ENCODE measurements at regions not wholly inside any gene's neighbourhood (a gene's known extent, or its start where the extent isn't known, plus 50 kb on each side); places are given as distances from the start of the nearest gene placed in this dataset.

DNA sequence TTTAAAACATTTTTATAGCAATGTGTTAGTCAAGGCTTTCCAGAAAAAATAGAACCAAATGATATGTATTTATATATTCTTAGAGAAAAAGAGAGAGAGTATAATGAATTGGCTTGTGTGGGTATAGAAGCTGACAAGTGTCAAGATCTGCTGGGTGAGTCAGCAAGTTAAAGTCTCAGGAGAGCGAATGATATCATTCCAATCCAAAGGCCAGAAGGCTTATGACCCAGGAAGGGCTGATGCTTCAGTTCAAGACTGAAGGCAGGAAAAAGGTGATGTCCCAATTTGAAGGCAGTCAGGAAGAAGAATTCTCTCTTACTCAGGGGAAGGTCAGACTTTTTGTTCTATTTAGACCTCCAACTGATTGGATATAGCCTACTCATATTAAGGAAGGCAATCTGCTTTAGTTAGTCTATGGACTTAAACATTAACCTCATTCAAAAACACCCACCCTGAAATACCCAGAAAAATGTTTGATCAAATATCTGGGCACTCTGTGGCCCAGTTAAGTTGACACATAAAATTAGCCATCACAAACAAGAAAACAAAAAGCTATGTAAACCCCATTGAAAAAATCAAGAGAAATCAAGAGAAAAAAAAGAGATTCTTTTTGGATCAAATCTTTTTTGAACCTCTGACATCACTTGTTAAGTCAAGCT is 189.6 kb downstream of the PIK3R1 start:
- Histone ChIP-seq H3K23ac (ENCODE audit: low read length) (no peak overlapping the region), H4K5ac (ENCODE audit: low read length) (no peak overlapping the region), H2BK120ac (ENCODE audit: low read depth, low read length) (no peak overlapping the region), H3K18ac (ENCODE audit: low read length) (no peak overlapping the region), H3K4me2 (ENCODE audit: low read length) (no peak overlapping the region), H4K8ac (ENCODE audit: low read depth, low read length) (no peak overlapping the region), H3K56ac (ENCODE audit: low read length) (no peak overlapping the region), H2BK5ac (ENCODE audit: low read length) (no peak overlapping the region), H3K79me1 (ENCODE audit: low read length) (no peaks in the 10 kb centered on the region), H3K27ac (ENCODE audit: low read depth, low read length) (no peak overlapping the region), H3K4ac (ENCODE audit: low read depth, low read length) (no peak overlapping the region), H2AK5ac (ENCODE audit: low read length) (no peak overlapping the region), H3K4me3 (ENCODE audit: low read length) (no peak overlapping the region), H3K9ac (ENCODE audit: low read length) (no peak overlapping the region), H3K36me3 (ENCODE audit: control insufficient read depth, insufficient read depth, low read length) (no peaks in the 10 kb centered on the region), H2BK15ac (replicated peaks; ENCODE audit: low read depth) (no peak overlapping the region), H3K27me3 (ENCODE audit: insufficient read depth, low read length, poor library complexity) (no peaks in the 10 kb centered on the region), H3K79me2 (ENCODE audit: control insufficient read depth, insufficient read depth, low read length) (no peaks in the 10 kb centered on the region), H3K4me1 (ENCODE audit: control insufficient read depth, low read depth, low read length) (no peaks in the 10 kb centered on the region)
- no CpG with 5 or more reads among the region's 1 CpG for WGBS (ENCODE audit: extremely low coverage, insufficient coverage, low lambda C conversion rate)
- peak; percentile 45 for DNase-seq

- Histone ChIP-seq H2AK5ac (ENCODE audit: low read length) (no peak overlapping the region), H3K4ac (ENCODE audit: low read depth, low read length) (no peak overlapping the region), H2BK15ac (replicated peaks; ENCODE audit: low read depth) (no peak overlapping the region), H4K5ac (ENCODE audit: low read length) (no peak overlapping the region), H3K79me1 (ENCODE audit: low read length) (no peaks in the 10 kb centered on the region), H3K18ac (ENCODE audit: low read length) (no peak overlapping the region), H3K27ac (ENCODE audit: low read depth, low read length) (no peak overlapping the region), H3K79me2 (ENCODE audit: control insufficient read depth, insufficient read depth, low read length) (no peaks in the 10 kb centered on the region), H3K9ac (ENCODE audit: low read length) (no peak overlapping the region), H3K23ac (ENCODE audit: low read length) (no peak overlapping the region), H3K56ac (ENCODE audit: low read length) (no peak overlapping the region), H3K4me2 (ENCODE audit: low read length) (no peak overlapping the region), H3K27me3 (ENCODE audit: insufficient read depth, low read length, poor library complexity) (no peaks in the 10 kb centered on the region), H2BK120ac (ENCODE audit: low read depth, low read length) (no peak overlapping the region), H4K8ac (ENCODE audit: low read depth, low read length) (no peak overlapping the region), H2BK5ac (ENCODE audit: low read length) (no peak overlapping the region), H3K4me1 (ENCODE audit: control insufficient read depth, low read depth, low read length) (no peaks in the 10 kb centered on the region), H3K4me3 (ENCODE audit: low read length) (no peak overlapping the region), H3K36me3 (ENCODE audit: control insufficient read depth, insufficient read depth, low read length) (no peaks in the 10 kb centered on the region)
- DNase-seq: no peak
- no CpG with 5 or more reads among the region's 4 CpGs for WGBS (ENCODE audit: extremely low coverage, insufficient coverage, low lambda C conversion rate)
Observed at GRCh38 chr5:68405784-68406743, 190.5 kb downstream of the PIK3R1 start.

- no peak overlapping the region for H3K18ac ChIP-seq (ENCODE audit: low read length)
- H2BK15ac ChIP-seq (replicated peaks; ENCODE audit: low read depth): no peak overlapping the region
- H3K36me3 ChIP-seq (ENCODE audit: control insufficient read depth, insufficient read depth, low read length): no peaks in the 10 kb centered on the region
- no peak overlapping the region for H3K4me3 ChIP-seq (ENCODE audit: low read length)
- H3K27ac ChIP-seq (ENCODE audit: low read depth, low read length): no peak overlapping the region
- no peaks in the 10 kb centered on the region for H3K4me1 ChIP-seq (ENCODE audit: control insufficient read depth, low read depth, low read length)
- no peak overlapping the region for H2BK120ac ChIP-seq (ENCODE audit: low read depth, low read length)
- H4K8ac ChIP-seq (ENCODE audit: low read depth, low read length): no peak overlapping the region
- no peak overlapping the region for H2BK5ac ChIP-seq (ENCODE audit: low read length)
- no peak overlapping the region for H2AK5ac ChIP-seq (ENCODE audit: low read length)
- no peak overlapping the region for H3K23ac ChIP-seq (ENCODE audit: low read length)
- H3K9ac ChIP-seq (ENCODE audit: low read length): no peak overlapping the region
- H3K4ac ChIP-seq (ENCODE audit: low read depth, low read length): no peak overlapping the region
- no peak for DNase-seq
- no peak overlapping the region for H4K5ac ChIP-seq (ENCODE audit: low read length)
- no CpG with 5 or more reads among the region's 8 CpGs for WGBS (ENCODE audit: extremely low coverage, insufficient coverage, low lambda C conversion rate)
- H3K79me1 ChIP-seq (ENCODE audit: low read length): no peaks in the 10 kb centered on the region
- H3K4me2 ChIP-seq (ENCODE audit: low read length): no peak overlapping the region
- H3K56ac ChIP-seq (ENCODE audit: low read length): peak overlapping the region; percentile 28
- no peaks in the 10 kb centered on the region for H3K79me2 ChIP-seq (ENCODE audit: control insufficient read depth, insufficient read depth, low read length)
- no peaks in the 10 kb centered on the region for H3K27me3 ChIP-seq (ENCODE audit: insufficient read depth, low read length, poor library complexity)
Observed at GRCh38 chr5:68406767-68407241, 191.2 kb downstream of the PIK3R1 start.

DNA sequence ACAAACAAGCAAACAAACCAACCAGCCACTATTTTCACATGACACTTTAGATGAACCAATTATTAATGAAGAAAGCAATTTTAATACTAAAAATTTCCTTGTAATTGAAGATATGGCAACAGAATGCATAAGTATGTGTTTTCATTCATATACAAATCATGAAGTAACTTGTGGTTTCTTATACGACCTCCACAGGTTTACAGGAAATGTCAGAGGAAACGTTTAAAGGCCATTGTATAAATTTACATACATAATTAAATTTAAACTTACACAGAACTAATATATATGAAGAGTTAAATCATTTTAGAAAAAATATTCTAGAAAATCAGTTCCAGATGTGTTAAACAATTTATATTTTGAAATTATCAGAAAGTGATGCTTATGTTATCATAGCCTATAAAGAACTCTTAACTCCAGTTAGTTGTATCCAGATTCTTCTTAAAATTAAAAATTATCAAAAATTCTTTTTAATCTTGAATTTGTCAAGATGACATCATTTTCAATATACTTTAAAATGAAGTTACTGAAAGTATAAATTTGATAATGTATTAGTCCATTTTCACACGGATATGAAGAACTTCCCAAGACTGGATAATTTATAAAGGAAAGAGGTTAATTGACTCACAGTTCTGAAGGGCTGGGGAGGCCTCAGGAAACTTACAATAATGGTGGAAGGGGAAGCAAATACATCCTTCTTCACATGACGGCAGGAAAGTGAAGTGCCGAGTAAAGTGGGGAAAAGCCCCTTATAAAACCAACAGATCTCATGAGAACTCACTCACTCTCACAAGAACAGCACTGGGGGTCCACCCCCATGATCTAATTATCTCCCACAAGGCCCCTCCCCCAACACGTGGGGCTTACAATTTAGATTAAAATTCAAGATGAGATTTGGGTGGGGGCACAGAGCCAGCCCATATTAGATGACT is 192.0 kb downstream of the PIK3R1 start:
- H3K36me3 ChIP-seq (ENCODE audit: control insufficient read depth, insufficient read depth, low read length): no peaks in the 10 kb centered on the region
- H2BK120ac ChIP-seq (ENCODE audit: low read depth, low read length): no peak overlapping the region
- DNase-seq: no peak
- WGBS (ENCODE audit: extremely low coverage, insufficient coverage, low lambda C conversion rate): no CpG with 5 or more reads among the region's 6 CpGs
- H3K27ac ChIP-seq (ENCODE audit: low read depth, low read length): no peak overlapping the region
- no peaks in the 10 kb centered on the region for H3K79me1 ChIP-seq (ENCODE audit: low read length)
- H2BK15ac ChIP-seq (replicated peaks; ENCODE audit: low read depth): no peak overlapping the region
- no peak overlapping the region for H3K9ac ChIP-seq (ENCODE audit: low read length)
- H2AK5ac ChIP-seq (ENCODE audit: low read length): no peak overlapping the region
- no peaks in the 10 kb centered on the region for H3K27me3 ChIP-seq (ENCODE audit: insufficient read depth, low read length, poor library complexity)
- H3K56ac ChIP-seq (ENCODE audit: low read length): no peak overlapping the region
- no peak overlapping the region for H4K8ac ChIP-seq (ENCODE audit: low read depth, low read length)
- H3K4me1 ChIP-seq (ENCODE audit: control insufficient read depth, low read depth, low read length): no peaks in the 10 kb centered on the region
- H4K5ac ChIP-seq (ENCODE audit: low read length): no peak overlapping the region
- H3K23ac ChIP-seq (ENCODE audit: low read length): no peak overlapping the region
- H3K4me2 ChIP-seq (ENCODE audit: low read length): no peak overlapping the region
- no peak overlapping the region for H3K18ac ChIP-seq (ENCODE audit: low read length)
- H3K4ac ChIP-seq (ENCODE audit: low read depth, low read length): no peak overlapping the region
- H2BK5ac ChIP-seq (ENCODE audit: low read length): no peak overlapping the region
- no peaks in the 10 kb centered on the region for H3K79me2 ChIP-seq (ENCODE audit: control insufficient read depth, insufficient read depth, low read length)
- no peak overlapping the region for H3K4me3 ChIP-seq (ENCODE audit: low read length)

GRCh38 chr5:68408345-68408871 is 192.9 kb downstream of the PIK3R1 start:
- Histone ChIP-seq H3K23ac (ENCODE audit: low read length) (no peak overlapping the region), H4K8ac (ENCODE audit: low read depth, low read length) (no peak overlapping the region), H3K79me1 (ENCODE audit: low read length) (no peaks in the 10 kb centered on the region), H3K27ac (ENCODE audit: low read depth, low read length) (no peak overlapping the region), H3K36me3 (ENCODE audit: control insufficient read depth, insufficient read depth, low read length) (no peaks in the 10 kb centered on the region), H3K18ac (ENCODE audit: low read length) (no peak overlapping the region), H3K4me1 (ENCODE audit: control insufficient read depth, low read depth, low read length) (no peaks in the 10 kb centered on the region), H3K9ac (ENCODE audit: low read length) (no peak overlapping the region), H2BK5ac (ENCODE audit: low read length) (no peak overlapping the region), H2BK15ac (replicated peaks; ENCODE audit: low read depth) (no peak overlapping the region), H3K4me2 (ENCODE audit: low read length) (no peak overlapping the region), H3K79me2 (ENCODE audit: control insufficient read depth, insufficient read depth, low read length) (no peaks in the 10 kb centered on the region), H3K4me3 (ENCODE audit: low read length) (no peak overlapping the region), H3K4ac (ENCODE audit: low read depth, low read length) (no peak overlapping the region), H2BK120ac (ENCODE audit: low read depth, low read length) (no peak overlapping the region), H3K56ac (ENCODE audit: low read length) (no peak overlapping the region), H2AK5ac (ENCODE audit: low read length) (no peak overlapping the region), H3K27me3 (ENCODE audit: insufficient read depth, low read length, poor library complexity) (no peaks in the 10 kb centered on the region), H4K5ac (ENCODE audit: low read length) (no peak overlapping the region)
- DNase-seq: no peak
- WGBS (ENCODE audit: extremely low coverage, insufficient coverage, low lambda C conversion rate): no CpG with 5 or more reads among the region's 3 CpGs

All from mesendoderm (in vitro differentiated cells).